Esophagus muscularis mucosa (tissue), 4 donors: ENCODE measurements at regions not wholly inside any gene's neighbourhood (a gene's known extent, or its start where the extent isn't known, plus 50 kb on each side); places are given as distances from the start of the nearest gene placed in this dataset.

Source experiments
- CTCF ChIP-seq, 3 experiments: fragments of 200-600 bp in 2 of 3; fragments of 450-650 bp in 1 of 3; sonication (generic) in 2 of 3; IDR thresholded peaks; one replicate each; pipeline ENCODE4 v1.5.1; 2017 to 2019; ENCODE audit warnings: antibody characterized with exemption in 3 of 3, mild to moderate bottlenecking in 2 of 3, moderate library complexity in 1 of 3
- EP300 ChIP-seq: sonication (generic); formaldehyde crosslinking; IDR thresholded peaks from one replicate; pipeline ENCODE4 v1.6.1; 2017; ENCODE audit warnings: antibody characterized with exemption
- POLR2A ChIP-seq: fragments of 450-650 bp; IDR thresholded peaks from one replicate; pipeline ENCODE4 v1.6.1; 2017; ENCODE audit warnings: antibody characterized with exemption, moderate library complexity, mild to moderate bottlenecking, low read depth

GRCh38 chr7:114243646-114244045, 171.0 kb upstream of the FOXP2 start:
- no peak for TF ChIP-seq CTCF (IDR thresholded peaks at IDR 0.05)
- no peak for TF ChIP-seq POLR2A
- TF ChIP-seq EP300 = no peak
